ENCODE measurements at regions not wholly inside any gene's neighbourhood (a gene's known extent, or its start where the extent isn't known, plus 50 kb on each side); places are given as distances from the start of the nearest gene placed in this dataset.

- TF ChIP-seq, protein P1, sequence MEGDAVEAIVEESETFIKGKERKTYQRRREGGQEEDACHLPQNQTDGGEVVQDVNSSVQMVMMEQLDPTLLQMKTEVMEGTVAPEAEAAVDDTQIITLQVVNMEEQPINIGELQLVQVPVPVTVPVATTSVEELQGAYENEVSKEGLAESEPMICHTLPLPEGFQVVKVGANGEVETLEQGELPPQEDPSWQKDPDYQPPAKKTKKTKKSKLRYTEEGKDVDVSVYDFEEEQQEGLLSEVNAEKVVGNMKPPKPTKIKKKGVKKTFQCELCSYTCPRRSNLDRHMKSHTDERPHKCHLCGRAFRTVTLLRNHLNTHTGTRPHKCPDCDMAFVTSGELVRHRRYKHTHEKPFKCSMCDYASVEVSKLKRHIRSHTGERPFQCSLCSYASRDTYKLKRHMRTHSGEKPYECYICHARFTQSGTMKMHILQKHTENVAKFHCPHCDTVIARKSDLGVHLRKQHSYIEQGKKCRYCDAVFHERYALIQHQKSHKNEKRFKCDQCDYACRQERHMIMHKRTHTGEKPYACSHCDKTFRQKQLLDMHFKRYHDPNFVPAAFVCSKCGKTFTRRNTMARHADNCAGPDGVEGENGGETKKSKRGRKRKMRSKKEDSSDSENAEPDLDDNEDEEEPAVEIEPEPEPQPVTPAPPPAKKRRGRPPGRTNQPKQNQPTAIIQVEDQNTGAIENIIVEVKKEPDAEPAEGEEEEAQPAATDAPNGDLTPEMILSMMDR (conservative IDR thresholded peaks at IDR 0.05) = no peak
- Histone ChIP-seq H3K4me1 (ENCODE audit: insufficient read depth, low read length) (0 out of 2 replicates have a peak, but pooled peaks cover 3% of the 10 kb centered on the region), H2BK12ac (ENCODE audit: insufficient read length, low read depth, low read length) (no peak overlapping the region), H2BK15ac (ENCODE audit: low read depth, low read length) (no peak overlapping the region), H3K14ac (ENCODE audit: insufficient read depth, low read length) (no peak overlapping the region), H4K91ac (ENCODE audit: insufficient read length, low read depth, low read length) (no peak overlapping the region), H3K4ac (ENCODE audit: low read depth, low read length) (no peak overlapping the region), H3K56ac (ENCODE audit: insufficient read length, low read depth, low read length) (no peak overlapping the region), H2BK5ac (ENCODE audit: insufficient read length, low read length) (no peak overlapping the region), H3K27me3 (ENCODE audit: insufficient read depth, low read length) (no peaks in the 10 kb centered on the region), H3K23ac (ENCODE audit: insufficient read length, low read depth, low read length) (no peak overlapping the region), H2BK20ac (ENCODE audit: low read depth, low read length, poor library complexity, severe bottlenecking) (no peak overlapping the region), H2AFZ (ENCODE audit: low read length) (no peak overlapping the region), H3K27ac (ENCODE audit: insufficient read length, low read depth, low read length) (no peak overlapping the region), H3K18ac (ENCODE audit: insufficient read length, low read depth, low read length) (no peak overlapping the region), H3K9me3 (ENCODE audit: control insufficient read depth, low read depth, low read length) (no peaks in the 10 kb centered on the region), H3T11ph (ENCODE audit: low read length) (no peak overlapping the region), H3K79me1 (ENCODE audit: insufficient read depth, low read depth, low read length, poor library complexity, severe bottlenecking) (no peaks in the 10 kb centered on the region), H3K23me2 (ENCODE audit: insufficient read length, low read depth, low read length, poor library complexity, severe bottlenecking) (no peaks in the 10 kb centered on the region), H2AK5ac (ENCODE audit: insufficient read length, low read length) (no peak overlapping the region), H4K8ac (replicated peaks; ENCODE audit: insufficient read length, low read depth, low read length) (no peak overlapping the region), H3K9ac (ENCODE audit: extremely low read depth, insufficient read length, low read length) (no peak overlapping the region), H3K79me2 (ENCODE audit: insufficient read depth, low read length) (no peaks in the 10 kb centered on the region), H4K20me1 (ENCODE audit: control insufficient read depth, insufficient read depth, insufficient read length) (no peaks in the 10 kb centered on the region), H4K5ac (ENCODE audit: insufficient read length, low read depth, low read length) (no peak overlapping the region), H3K4me2 (ENCODE audit: insufficient read depth, insufficient read length, low read length) (no peak overlapping the region), H2BK120ac (ENCODE audit: low read depth, low read length, poor library complexity, severe bottlenecking) (no peak overlapping the region)
- Mint-ChIP-seq H3K4me3 (no peak overlapping the region), H3K36me3 (ENCODE audit: insufficient read depth in 1 of 3, low read depth in 3 of 3) (no peaks in the 10 kb centered on the region), H3K27me3 (ENCODE audit: low read depth) (peaks cover 5% of the 10 kb centered on the region), H3K9me3 (no peaks in the 10 kb centered on the region; a peak in 1 of 5 replicates), H3K27ac (no peak overlapping the region), H3K4me1 (peaks cover 7 to 17% of the 10 kb centered on the region in 2 experiments)
- WGBS (ENCODE audit: extremely low coverage, insufficient read length, low lambda C conversion rate) = no CpG with 5 or more reads among the region's 14 CpGs
- no peak for DNase-seq
These were observed 149.2 kb downstream of the MIAT start for GRCh38 chr22:26806445-26807175.
